ENCODE measurements at regions not wholly inside any gene's neighbourhood (a gene's known extent, or its start where the extent isn't known, plus 50 kb on each side); places are given as distances from the start of the nearest gene placed in this dataset.

GRCh38 chr10:8296734-8297101 is 242.2 kb downstream of the GATA3 start:
- no peaks in the 10 kb centered on the region for H3K9me3 ChIP-seq (ENCODE audit: control insufficient read depth in 2 of 2, insufficient read depth in 1 of 2, low read depth in 1 of 2, low read length in 1 of 2)
- H3K27ac ChIP-seq (ENCODE audit: low read depth in 1 of 3, low read length in 2 of 3) = no peak overlapping the region
- WGBS, 3 donors = 71 to 87% (median 78%) methylated on average over 2 of the region's 2 CpGs
- no peak overlapping the region for H3K4me3 ChIP-seq (ENCODE audit: low read depth in 1 of 3, low read length in 3 of 3)
- H3K27me3 ChIP-seq (ENCODE audit: control insufficient read depth in 3 of 3, insufficient read depth in 3 of 3, low read length in 3 of 3) = peaks cover 0 to 8% (median 4%) of the 10 kb centered on the region in 3 donors
- no peaks in the 10 kb centered on the region for H3K4me1 ChIP-seq (ENCODE audit: control insufficient read depth in 3 of 3, insufficient read depth in 2 of 3, low read depth in 1 of 3, low read length in 2 of 3)
- FAIRE-seq (no peak), DNase-seq (no peak)
- H3K36me3 ChIP-seq (ENCODE audit: control insufficient read depth in 3 of 3, insufficient read depth in 2 of 3, low read depth in 1 of 3, low read length in 3 of 3) = no peaks in the 10 kb centered on the region

DNA sequence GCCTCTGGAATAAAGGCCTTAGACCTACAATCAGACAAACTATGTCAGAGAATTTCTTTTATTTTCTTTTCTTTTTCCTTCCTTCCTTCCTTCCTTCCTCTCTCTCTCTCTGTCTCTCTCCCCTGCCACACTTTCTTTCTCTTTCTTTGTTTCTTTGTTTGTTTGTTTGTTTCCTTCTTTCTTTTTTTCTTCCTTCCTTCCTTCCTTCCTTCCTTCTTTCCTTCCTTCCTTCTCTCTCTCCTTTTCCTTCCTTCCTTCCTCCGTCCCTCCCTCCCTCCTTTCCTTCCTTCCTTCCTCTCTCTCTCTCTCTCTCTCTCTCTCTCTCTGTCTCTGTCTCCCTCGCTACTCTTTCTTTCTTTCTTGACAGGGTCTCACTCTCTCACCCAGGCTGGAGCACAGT is 242.6 kb downstream of the GATA3 start:
- DNase-seq (no peak), FAIRE-seq (no peak)
- 78 to 87% (median 80%) methylated on average over 2 of the region's 2 CpGs for WGBS, 3 donors
- Histone ChIP-seq H3K9me3 (ENCODE audit: control insufficient read depth in 2 of 2, insufficient read depth in 1 of 2, low read depth in 1 of 2, low read length in 1 of 2) (no peaks in the 10 kb centered on the region), H3K27ac (ENCODE audit: low read depth in 1 of 3, low read length in 2 of 3) (no peak overlapping the region), H3K4me1 (ENCODE audit: control insufficient read depth in 3 of 3, insufficient read depth in 2 of 3, low read depth in 1 of 3, low read length in 2 of 3) (no peaks in the 10 kb centered on the region), H3K27me3 (ENCODE audit: control insufficient read depth in 3 of 3, insufficient read depth in 3 of 3, low read length in 3 of 3) (peaks cover 0 to 8% (median 4%) of the 10 kb centered on the region in 3 donors), H3K4me3 (ENCODE audit: low read depth in 1 of 3, low read length in 3 of 3) (no peak overlapping the region), H3K36me3 (ENCODE audit: control insufficient read depth in 3 of 3, insufficient read depth in 2 of 3, low read depth in 1 of 3, low read length in 3 of 3) (no peaks in the 10 kb centered on the region)

DNA sequence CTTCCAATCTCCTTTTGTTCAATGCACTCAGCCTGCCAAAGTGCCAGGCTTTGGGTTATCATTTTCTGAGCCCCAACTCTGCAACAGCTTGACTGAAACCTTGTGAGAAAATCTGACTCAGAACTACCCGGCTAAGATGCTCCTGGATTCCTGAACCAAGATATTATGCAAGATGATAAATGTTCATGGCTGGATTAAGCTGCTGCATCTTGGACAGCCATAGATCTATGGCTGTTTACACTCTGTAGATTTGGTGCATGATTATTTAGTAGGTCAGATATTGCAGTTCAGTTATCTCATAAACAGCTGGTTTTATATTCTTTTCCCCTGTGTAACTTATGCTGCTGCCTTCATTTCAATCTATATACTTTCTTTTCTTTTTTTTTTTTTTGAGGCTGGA is 243.5 kb downstream of the GATA3 start:
- 61 to 73% (median 69%) methylated on average over 1 of the region's 1 CpG for WGBS, 3 donors
- DNase-seq (no peak), FAIRE-seq (no peak)
- no peak overlapping the region for H3K27ac ChIP-seq (ENCODE audit: low read depth in 1 of 3, low read length in 2 of 3)
- no peak overlapping the region for H3K4me3 ChIP-seq (ENCODE audit: low read depth in 1 of 3, low read length in 3 of 3)
- H3K27me3 ChIP-seq (ENCODE audit: control insufficient read depth in 3 of 3, insufficient read depth in 3 of 3, low read length in 3 of 3) = peaks cover 0 to 8% (median 4%) of the 10 kb centered on the region in 3 donors
- H3K36me3 ChIP-seq (ENCODE audit: control insufficient read depth in 3 of 3, insufficient read depth in 2 of 3, low read depth in 1 of 3, low read length in 3 of 3) = no peaks in the 10 kb centered on the region
- no peaks in the 10 kb centered on the region for H3K9me3 ChIP-seq (ENCODE audit: control insufficient read depth in 2 of 2, insufficient read depth in 1 of 2, low read depth in 1 of 2, low read length in 1 of 2)
- H3K4me1 ChIP-seq (ENCODE audit: control insufficient read depth in 3 of 3, insufficient read depth in 2 of 3, low read depth in 1 of 3, low read length in 2 of 3) = no peaks in the 10 kb centered on the region

GRCh38 chr10:8298896-8299570 is 244.5 kb downstream of the GATA3 start:
- no peaks in the 10 kb centered on the region for H3K9me3 ChIP-seq (ENCODE audit: control insufficient read depth in 2 of 2, insufficient read depth in 1 of 2, low read depth in 1 of 2, low read length in 1 of 2)
- no peak overlapping the region for H3K4me3 ChIP-seq (ENCODE audit: low read depth in 1 of 3, low read length in 3 of 3)
- no peak for DNase-seq
- H3K27me3 ChIP-seq (ENCODE audit: control insufficient read depth in 3 of 3, insufficient read depth in 3 of 3, low read length in 3 of 3) = peaks cover 0 to 8% (median 4%) of the 10 kb centered on the region in 3 donors
- H3K4me1 ChIP-seq (ENCODE audit: control insufficient read depth in 3 of 3, insufficient read depth in 2 of 3, low read depth in 1 of 3, low read length in 2 of 3) = no peaks in the 10 kb centered on the region
- H3K36me3 ChIP-seq (ENCODE audit: control insufficient read depth in 3 of 3, insufficient read depth in 2 of 3, low read depth in 1 of 3, low read length in 3 of 3) = no peaks in the 10 kb centered on the region
- H3K27ac ChIP-seq (ENCODE audit: low read depth in 1 of 3, low read length in 2 of 3) = no peak overlapping the region
- FAIRE-seq = no peak
- WGBS, 3 donors = 46 to 51% (median 48%) methylated on average over 16 of the region's 16 CpGs

- Histone ChIP-seq H3K4me3 (ENCODE audit: low read depth in 1 of 3, low read length in 3 of 3) (no peak overlapping the region), H3K27me3 (ENCODE audit: control insufficient read depth in 3 of 3, insufficient read depth in 3 of 3, low read length in 3 of 3) (peaks cover 0 to 5% (median 4%) of the 10 kb centered on the region in 3 donors), H3K9me3 (ENCODE audit: control insufficient read depth in 2 of 2, insufficient read depth in 1 of 2, low read depth in 1 of 2, low read length in 1 of 2) (no peaks in the 10 kb centered on the region), H3K4me1 (ENCODE audit: control insufficient read depth in 3 of 3, insufficient read depth in 2 of 3, low read depth in 1 of 3, low read length in 2 of 3) (no peaks in the 10 kb centered on the region), H3K36me3 (ENCODE audit: control insufficient read depth in 3 of 3, insufficient read depth in 2 of 3, low read depth in 1 of 3, low read length in 3 of 3) (no peaks in the 10 kb centered on the region), H3K27ac (ENCODE audit: low read depth in 1 of 3, low read length in 2 of 3) (no peak overlapping the region)
- DNase-seq = no peak
- FAIRE-seq = no peak
- 68 to 72% (median 70%) methylated on average over 5 of the region's 5 CpGs for WGBS, 3 donors
These were observed 246.4 kb downstream of the GATA3 start for GRCh38 chr10:8300925-8301324.

DNA sequence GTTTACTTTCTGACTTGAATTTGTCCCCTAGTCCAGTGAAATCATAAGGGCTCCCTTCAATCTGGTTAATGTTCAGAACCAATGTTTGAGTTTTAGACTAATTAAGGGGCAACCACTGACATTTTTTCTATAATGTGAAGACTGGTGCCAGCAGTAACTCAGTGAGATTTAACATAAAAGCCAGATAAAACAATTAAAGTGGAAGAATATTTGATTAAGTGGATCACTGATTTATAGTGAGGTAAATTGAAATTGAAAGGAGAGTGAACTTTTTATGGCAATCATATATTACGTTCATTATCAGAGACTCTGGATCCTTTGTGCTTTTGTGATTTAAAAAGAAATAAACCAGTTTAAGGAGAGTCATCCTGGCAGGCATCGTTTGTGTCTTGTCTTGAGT is 246.8 kb downstream of the GATA3 start:
- FAIRE-seq = no peak

GRCh38 chr10:8301831-8302230 is 247.3 kb downstream of the GATA3 start:
- Histone ChIP-seq H3K4me1 (ENCODE audit: control insufficient read depth in 3 of 3, insufficient read depth in 2 of 3, low read depth in 1 of 3, low read length in 2 of 3) (no peaks in the 10 kb centered on the region), H3K4me3 (ENCODE audit: low read depth in 1 of 3, low read length in 3 of 3) (no peak overlapping the region), H3K9me3 (ENCODE audit: control insufficient read depth in 2 of 2, insufficient read depth in 1 of 2, low read depth in 1 of 2, low read length in 1 of 2) (no peaks in the 10 kb centered on the region), H3K27me3 (ENCODE audit: control insufficient read depth in 3 of 3, insufficient read depth in 3 of 3, low read length in 3 of 3) (peaks cover 0 to 5% (median 4%) of the 10 kb centered on the region in 3 donors), H3K36me3 (ENCODE audit: control insufficient read depth in 3 of 3, insufficient read depth in 2 of 3, low read depth in 1 of 3, low read length in 3 of 3) (no peaks in the 10 kb centered on the region), H3K27ac (ENCODE audit: low read depth in 1 of 3, low read length in 2 of 3) (no peak overlapping the region)
- no peak for FAIRE-seq
- no peak for DNase-seq
- WGBS, 3 donors = 82 to 88% (median 84%) methylated on average over 4 of the region's 4 CpGs

More for the DNA sequence above, 246.8 kb downstream of the GATA3 start:
- Histone ChIP-seq H3K4me1 (ENCODE audit: control insufficient read depth in 3 of 3, insufficient read depth in 2 of 3, low read depth in 1 of 3, low read length in 2 of 3) (no peaks in the 10 kb centered on the region), H3K27me3 (ENCODE audit: control insufficient read depth in 3 of 3, insufficient read depth in 3 of 3, low read length in 3 of 3) (peaks cover 0 to 5% (median 4%) of the 10 kb centered on the region in 3 donors), H3K36me3 (ENCODE audit: control insufficient read depth in 3 of 3, insufficient read depth in 2 of 3, low read depth in 1 of 3, low read length in 3 of 3) (no peaks in the 10 kb centered on the region), H3K27ac (ENCODE audit: low read depth in 1 of 3, low read length in 2 of 3) (no peak overlapping the region), H3K4me3 (ENCODE audit: low read depth in 1 of 3, low read length in 3 of 3) (no peak overlapping the region), H3K9me3 (ENCODE audit: control insufficient read depth in 2 of 2, insufficient read depth in 1 of 2, low read depth in 1 of 2, low read length in 1 of 2) (no peaks in the 10 kb centered on the region)
- 14 to 66% (median 38%) methylated on average over 2 of the region's 2 CpGs for WGBS, 3 donors
- DNase-seq = no peak

DNA sequence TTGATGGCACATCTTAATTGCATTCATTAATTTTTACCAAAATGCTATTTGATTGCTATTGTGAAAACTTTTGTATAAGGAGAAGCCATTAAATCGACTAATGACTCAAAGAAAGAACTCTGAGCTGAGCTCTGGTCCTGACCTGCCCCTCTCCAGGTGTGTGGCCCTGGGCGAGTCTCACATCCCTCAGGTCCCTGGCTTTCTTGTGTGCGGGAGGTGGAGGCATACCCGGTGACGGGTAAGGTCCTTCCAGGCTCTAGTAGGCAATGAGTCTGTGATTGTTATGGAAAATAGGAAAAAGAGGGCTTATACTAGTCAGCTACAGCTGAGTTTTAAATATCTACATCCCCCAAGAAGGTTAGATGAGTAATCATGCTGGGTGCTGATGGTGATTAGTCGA is 248.1 kb downstream of the GATA3 start:
- no peaks in the 10 kb centered on the region for H3K4me1 ChIP-seq (ENCODE audit: control insufficient read depth in 3 of 3, insufficient read depth in 2 of 3, low read depth in 1 of 3, low read length in 2 of 3)
- no peaks in the 10 kb centered on the region for H3K9me3 ChIP-seq (ENCODE audit: control insufficient read depth in 2 of 2, insufficient read depth in 1 of 2, low read depth in 1 of 2, low read length in 1 of 2)
- FAIRE-seq (no peak), DNase-seq (no peak)
- H3K36me3 ChIP-seq (ENCODE audit: control insufficient read depth in 3 of 3, insufficient read depth in 2 of 3, low read depth in 1 of 3, low read length in 3 of 3) = no peaks in the 10 kb centered on the region
- 65 to 84% (median 73%) methylated on average over 6 of the region's 6 CpGs for WGBS, 3 donors
- H3K4me3 ChIP-seq (ENCODE audit: low read depth in 1 of 3, low read length in 3 of 3) = no peak overlapping the region
- no peak overlapping the region for H3K27ac ChIP-seq (ENCODE audit: low read depth in 1 of 3, low read length in 2 of 3)
- peaks cover 0 to 5% (median 4%) of the 10 kb centered on the region in 3 donors for H3K27me3 ChIP-seq (ENCODE audit: control insufficient read depth in 3 of 3, insufficient read depth in 3 of 3, low read length in 3 of 3)

DNA sequence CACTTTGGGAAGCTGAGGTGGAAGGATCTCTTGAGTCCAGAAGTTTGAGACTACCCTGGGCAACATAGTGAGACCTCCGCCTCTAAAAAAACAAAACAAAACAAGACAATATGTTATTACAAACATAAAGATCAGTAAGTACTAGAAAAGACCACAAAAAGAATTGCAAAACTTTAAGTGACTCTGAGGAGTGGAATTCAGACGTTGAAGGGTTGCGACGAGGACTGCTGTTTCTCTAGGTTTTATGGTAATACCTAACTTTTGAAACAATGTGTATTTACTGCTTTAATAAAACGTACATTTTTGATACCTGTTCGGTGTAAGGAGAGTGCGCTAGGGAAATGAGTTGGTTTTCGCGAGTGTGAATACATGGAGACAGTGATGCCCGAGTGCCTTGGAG is 250.4 kb downstream of the GATA3 start:
- Histone ChIP-seq H3K27ac (ENCODE audit: low read depth in 1 of 3, low read length in 2 of 3) (no peak overlapping the region), H3K4me1 (ENCODE audit: control insufficient read depth in 3 of 3, insufficient read depth in 2 of 3, low read depth in 1 of 3, low read length in 2 of 3) (no peaks in the 10 kb centered on the region), H3K9me3 (ENCODE audit: control insufficient read depth in 2 of 2, insufficient read depth in 1 of 2, low read depth in 1 of 2, low read length in 1 of 2) (no peaks in the 10 kb centered on the region), H3K27me3 (ENCODE audit: control insufficient read depth in 3 of 3, insufficient read depth in 3 of 3, low read length in 3 of 3) (no peaks in the 10 kb centered on the region), H3K4me3 (ENCODE audit: low read depth in 1 of 3, low read length in 3 of 3) (no peak overlapping the region), H3K36me3 (ENCODE audit: control insufficient read depth in 3 of 3, insufficient read depth in 2 of 3, low read depth in 1 of 3, low read length in 3 of 3) (no peaks in the 10 kb centered on the region)
- 86 to 91% (median 90%) methylated on average over 10 of the region's 10 CpGs for WGBS, 3 donors
- DNase-seq = no peak
- no peak for FAIRE-seq

Measured in small intestine (tissue), 7 donors.